ENCODE measurements at regions not wholly inside any gene's neighbourhood (a gene's known extent, or its start where the extent isn't known, plus 50 kb on each side); places are given as distances from the start of the nearest gene placed in this dataset.

- TF ChIP-seq CTCF (IDR thresholded peaks at IDR 0.05): no peak
- TF ChIP-seq POLR2A (IDR thresholded peaks at IDR 0.05): no peak
These were observed 497.1 kb downstream of the DSC3 start for GRCh38 chr18:30545393-30545792.

Data from lower leg skin (tissue), 3 donors.